ENCODE measurements at regions not wholly inside any gene's neighbourhood (a gene's known extent, or its start where the extent isn't known, plus 50 kb on each side); places are given as distances from the start of the nearest gene placed in this dataset.

- TF ChIP-seq, protein P1, sequence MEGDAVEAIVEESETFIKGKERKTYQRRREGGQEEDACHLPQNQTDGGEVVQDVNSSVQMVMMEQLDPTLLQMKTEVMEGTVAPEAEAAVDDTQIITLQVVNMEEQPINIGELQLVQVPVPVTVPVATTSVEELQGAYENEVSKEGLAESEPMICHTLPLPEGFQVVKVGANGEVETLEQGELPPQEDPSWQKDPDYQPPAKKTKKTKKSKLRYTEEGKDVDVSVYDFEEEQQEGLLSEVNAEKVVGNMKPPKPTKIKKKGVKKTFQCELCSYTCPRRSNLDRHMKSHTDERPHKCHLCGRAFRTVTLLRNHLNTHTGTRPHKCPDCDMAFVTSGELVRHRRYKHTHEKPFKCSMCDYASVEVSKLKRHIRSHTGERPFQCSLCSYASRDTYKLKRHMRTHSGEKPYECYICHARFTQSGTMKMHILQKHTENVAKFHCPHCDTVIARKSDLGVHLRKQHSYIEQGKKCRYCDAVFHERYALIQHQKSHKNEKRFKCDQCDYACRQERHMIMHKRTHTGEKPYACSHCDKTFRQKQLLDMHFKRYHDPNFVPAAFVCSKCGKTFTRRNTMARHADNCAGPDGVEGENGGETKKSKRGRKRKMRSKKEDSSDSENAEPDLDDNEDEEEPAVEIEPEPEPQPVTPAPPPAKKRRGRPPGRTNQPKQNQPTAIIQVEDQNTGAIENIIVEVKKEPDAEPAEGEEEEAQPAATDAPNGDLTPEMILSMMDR (IDR thresholded peaks at IDR 0.05) = no peak
These were observed 237.5 kb upstream of the GNAI1 start for GRCh38 chr7:79897166-79897565.

DNA sequence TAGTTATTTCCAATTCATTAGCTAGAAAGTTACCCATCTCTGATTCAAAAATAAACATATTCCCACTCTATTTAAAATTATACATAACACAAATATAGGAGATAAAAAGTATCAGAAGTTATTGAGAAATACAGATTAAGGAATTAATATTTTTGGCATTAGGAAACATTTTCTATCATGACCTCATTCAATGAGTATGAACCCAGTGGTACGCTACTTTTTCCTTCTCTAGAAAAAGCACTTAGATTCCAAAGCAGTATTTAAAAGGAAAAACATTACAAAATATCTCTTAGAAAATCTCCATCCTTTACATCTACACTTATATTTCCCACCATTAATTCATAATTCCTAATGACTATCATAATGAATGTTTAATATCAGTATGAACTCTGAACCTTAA, 240.6 kb upstream of the GNAI1 start:
- TF ChIP-seq, protein P1 (IDR thresholded peaks at IDR 0.05) = no peak

GRCh38 chr7:79882922-79883321, 251.7 kb upstream of the GNAI1 start:
- TF ChIP-seq, protein P1 (IDR thresholded peaks at IDR 0.05) = no peak

DNA sequence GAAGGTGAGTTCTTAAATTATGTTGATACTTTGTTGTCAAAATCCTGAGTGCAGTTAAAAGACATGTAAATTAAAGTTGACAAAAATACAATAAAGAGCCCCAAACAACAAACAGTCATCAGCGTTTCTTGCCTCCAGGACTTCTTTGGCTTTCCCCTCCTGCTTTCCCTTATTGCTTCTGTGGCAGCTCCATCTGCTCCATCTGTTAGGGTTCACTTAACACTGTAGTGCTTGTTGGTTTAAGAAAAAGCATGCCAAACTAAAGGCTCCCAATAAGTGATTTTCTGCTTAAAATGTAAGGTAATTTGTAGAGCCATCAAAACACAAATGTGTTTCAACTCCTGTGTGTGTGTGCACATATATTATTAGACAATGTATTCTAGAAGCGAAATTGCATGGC, 254.3 kb upstream of the GNAI1 start:
- TF ChIP-seq, protein P1 (IDR thresholded peaks at IDR 0.05) = no peak

- TF ChIP-seq, protein P1 (IDR thresholded peaks at IDR 0.05) = no peak
These were observed 256.7 kb upstream of the GNAI1 start for GRCh38 chr7:79877874-79878465.

GRCh38 chr7:79876848-79877252, 257.8 kb upstream of the GNAI1 start:
- TF ChIP-seq, protein P1 (IDR thresholded peaks at IDR 0.05) = no peak

DNA sequence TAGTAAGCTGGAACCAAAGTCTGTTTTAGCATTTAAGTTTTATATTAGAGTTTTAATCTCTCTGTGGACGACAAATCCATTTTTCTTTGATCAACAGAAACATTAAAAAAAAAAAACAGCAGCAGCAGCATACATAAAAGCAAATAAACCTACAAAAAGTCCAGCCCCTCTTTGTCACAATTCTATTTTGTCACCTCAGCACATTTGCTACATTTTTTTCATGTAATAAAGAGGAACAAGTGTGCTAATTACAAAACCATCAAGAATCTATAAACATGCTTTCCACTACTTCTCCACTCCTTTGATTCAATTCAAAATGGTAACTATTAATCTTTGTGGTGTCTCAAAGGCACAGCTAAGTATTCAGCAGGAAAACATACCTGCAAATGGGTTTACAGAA, 259.8 kb upstream of the GNAI1 start:
- TF ChIP-seq, protein P1 (IDR thresholded peaks at IDR 0.05) = no peak

DNA sequence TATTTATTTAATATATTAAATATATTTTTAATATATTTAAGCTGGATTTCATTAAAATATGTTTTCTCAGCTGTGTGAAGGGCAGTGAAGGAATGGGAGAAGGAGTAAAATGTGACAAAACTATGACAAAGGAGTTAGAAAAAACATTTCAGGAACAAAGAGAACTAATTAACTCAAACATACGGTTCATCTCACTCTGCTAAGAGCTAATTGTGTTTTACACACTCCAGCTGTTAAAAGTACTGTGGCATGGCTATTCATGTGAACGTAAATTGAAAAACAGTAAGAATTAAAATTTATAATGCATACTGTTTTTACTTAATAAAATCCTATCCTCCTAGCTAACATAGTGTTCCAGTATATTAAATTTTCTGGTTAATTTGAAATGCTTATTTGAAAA, 262.5 kb upstream of the GNAI1 start:
- TF ChIP-seq, protein P1 (IDR thresholded peaks at IDR 0.05) = no peak

Measured in LNCAP (cell line).